OCI-LY1 (cell line): ENCODE measurements at regions not wholly inside any gene's neighbourhood (a gene's known extent, or its start where the extent isn't known, plus 50 kb on each side); places are given as distances from the start of the nearest gene placed in this dataset.

Experiments
- H2AFZ ChIP-seq: fragments of 200-600 bp; sonication (generic), shearing (Covaris generic); 2 replicates; pipeline ENCODE4 v1.6.0; 2014; ENCODE audit warnings: antibody characterized with exemption, mild to moderate bottlenecking, low read length
- H3F3A ChIP-seq: fragments of 200-600 bp; sonication (generic), shearing (Covaris generic); 2 replicates; pipeline ENCODE4 v1.6.0; 2014; ENCODE audit warnings: mild to moderate bottlenecking, antibody characterized with exemption, low read length, moderate library complexity; ENCODE audit not compliant: insufficient read depth
- H3K27ac ChIP-seq: fragments of 200-600 bp; sonication (generic); 2 replicates; pipeline ENCODE4 v1.5.1; 2014; ENCODE audit warnings: low read length, mixed run types, mild to moderate bottlenecking, low read depth; ENCODE audit not compliant: poor library complexity, severe bottlenecking
- H3K27me3 ChIP-seq: fragments of 200-600 bp; sonication (generic); 2 replicates; pipeline ENCODE4 v1.6.0; 2014; ENCODE audit warnings: antibody characterized with exemption, mild to moderate bottlenecking, low read length, moderate library complexity; ENCODE audit not compliant: insufficient read depth
- H3K36me3 ChIP-seq: fragments of 200-600 bp; sonication (generic); 2 replicates; pipeline ENCODE4 v1.6.1; 2014; ENCODE audit warnings: mild to moderate bottlenecking, antibody characterized with exemption, low read length, moderate library complexity, mixed read lengths; ENCODE audit not compliant: insufficient read depth
- H3K4me1 ChIP-seq: fragments of 200-600 bp; sonication (generic); 2 replicates; pipeline ENCODE4 v1.5.1; 2014; ENCODE audit warnings: mild to moderate bottlenecking, low read length, moderate library complexity; ENCODE audit not compliant: insufficient read depth, severe bottlenecking
- H3K4me2 ChIP-seq: fragments of 200-600 bp; sonication (generic), shearing (Covaris generic); 2 replicates; pipeline ENCODE4 v1.6.1; 2014; ENCODE audit warnings: low read length
- H3K4me3 ChIP-seq: fragments of 200-600 bp; sonication (generic); 2 replicates; pipeline ENCODE4 v1.5.1; 2014; ENCODE audit warnings: low read length, low read depth, mild to moderate bottlenecking, mixed read lengths; ENCODE audit not compliant: poor library complexity, severe bottlenecking
- H3K79me2 ChIP-seq: fragments of 200-600 bp; shearing (Covaris generic); 2 replicates; pipeline ENCODE4 v1.6.1; 2016; ENCODE audit warnings: mixed run types, low read length, mixed read lengths; ENCODE audit not compliant: insufficient read depth
- H3K9ac ChIP-seq: fragments of 200-600 bp; sonication (generic), shearing (Covaris generic); 2 replicates; pipeline ENCODE4 v1.6.1; 2014; ENCODE audit warnings: mild to moderate bottlenecking, low read length, mixed read lengths
- H3K9me2 ChIP-seq: fragments of 200-600 bp; sonication (generic), shearing (Covaris generic); 2 replicates; pipeline ENCODE4 v1.6.1; 2014; ENCODE audit warnings: low read depth, mild to moderate bottlenecking, low read length, mixed read lengths
- H3K9me3 ChIP-seq: fragments of 200-600 bp; shearing (Covaris generic); 2 replicates; pipeline ENCODE4 v1.6.1; 2014; ENCODE audit warnings: low read length, mixed read lengths
- H4K20me1 ChIP-seq: fragments of 200-600 bp; sonication (generic), shearing (Covaris generic); 2 replicates; pipeline ENCODE4 v1.6.0; 2016; ENCODE audit warnings: mild to moderate bottlenecking, low read length; ENCODE audit not compliant: insufficient read depth
- CTCF ChIP-seq: fragments of 200-600 bp; sonication (generic), shearing (Covaris generic); IDR thresholded peaks from 2 replicates; pipeline ENCODE4 v1.5.1; 2017; ENCODE audit warnings: mild to moderate bottlenecking, antibody characterized with exemption, low read length, moderate library complexity, mixed read lengths
- EZH2 ChIP-seq: fragments of 200-600 bp; sonication (generic), shearing (Covaris generic); IDR thresholded peaks from 2 replicates; pipeline ENCODE4 v1.8.0; 2017; ENCODE audit warnings: borderline replicate concordance, mixed run types, mild to moderate bottlenecking, antibody characterized with exemption, low read length, moderate library complexity, mixed read lengths

GRCh38 chr13:112200200-112200599 is 133.3 kb downstream of the SOX1 start:
- Histone ChIP-seq H3K4me2 (no peak overlapping the region), H3K4me1 (no peaks in the 10 kb centered on the region), H3K27me3 (no peaks in the 10 kb centered on the region; the same call in 1 of the 2 replicates), H3F3A (no peaks in the 10 kb centered on the region), H3K9ac (no peak overlapping the region), H3K9me3 (no peaks in the 10 kb centered on the region), H3K27ac (no peak overlapping the region), H3K9me2 (no peaks in the 10 kb centered on the region), H3K36me3 (no peaks in the 10 kb centered on the region), H3K79me2 (no peaks in the 10 kb centered on the region), H2AFZ (no peak overlapping the region), H3K4me3 (no peak overlapping the region), H4K20me1 (no peaks in the 10 kb centered on the region)
- TF ChIP-seq CTCF (no peak), EZH2 (no peak)

- H3K36me3 ChIP-seq: no peaks in the 10 kb centered on the region
- no peaks in the 10 kb centered on the region for H3F3A ChIP-seq
- no peak overlapping the region for H2AFZ ChIP-seq
- H3K27ac ChIP-seq: no peak overlapping the region
- H3K4me2 ChIP-seq: no peak overlapping the region
- no peaks in the 10 kb centered on the region; the same call in 1 of the 2 replicates for H3K27me3 ChIP-seq
- no peak for TF ChIP-seq EZH2
- no peak for TF ChIP-seq CTCF
- no peaks in the 10 kb centered on the region for H3K9me2 ChIP-seq
- no peak overlapping the region for H3K4me3 ChIP-seq
- no peaks in the 10 kb centered on the region for H4K20me1 ChIP-seq
- no peaks in the 10 kb centered on the region for H3K79me2 ChIP-seq
- H3K9me3 ChIP-seq: no peaks in the 10 kb centered on the region
- H3K9ac ChIP-seq: no peak overlapping the region
- H3K4me1 ChIP-seq: no peaks in the 10 kb centered on the region
These were observed 135.3 kb downstream of the SOX1 start for GRCh38 chr13:112202266-112202665.

- no peak overlapping the region for H3K9ac ChIP-seq
- no peaks in the 10 kb centered on the region for H3K36me3 ChIP-seq
- no peaks in the 10 kb centered on the region for H3F3A ChIP-seq
- no peak overlapping the region for H2AFZ ChIP-seq
- H4K20me1 ChIP-seq: no peaks in the 10 kb centered on the region
- H3K4me1 ChIP-seq: no peaks in the 10 kb centered on the region
- no peak overlapping the region for H3K4me2 ChIP-seq
- H3K27ac ChIP-seq: no peak overlapping the region
- no peaks in the 10 kb centered on the region for H3K9me3 ChIP-seq
- no peaks in the 10 kb centered on the region; the same call in 1 of the 2 replicates for H3K27me3 ChIP-seq
- H3K4me3 ChIP-seq: no peak overlapping the region
- no peaks in the 10 kb centered on the region for H3K9me2 ChIP-seq
- TF ChIP-seq CTCF (no peak), EZH2 (no peak)
- no peaks in the 10 kb centered on the region for H3K79me2 ChIP-seq
These were observed 136.0 kb downstream of the SOX1 start for GRCh38 chr13:112202966-112203365.
